Endothelial cell of umbilical vein (primary cell): ENCODE measurements at regions not wholly inside any gene's neighbourhood (a gene's known extent, or its start where the extent isn't known, plus 50 kb on each side); places are given as distances from the start of the nearest gene placed in this dataset.

Experiments used
- BruUV-seq: library from RNA; stranded (reverse); fragments of 400-500 nt; replicated peaks from 2 replicates; lab custom pipeline; 2021; lab: Mats Ljungman, UMichigan
- CTCF ChIA-PET: fragments of 300-600, 350-600 bp; sonication (Branson Sonifier 250); formaldehyde crosslinking; loops from one replicate; lab custom pipeline; 2021; ENCODE audit warnings: antibody characterized with exemption, inconsistent platforms; lab: Charles Lee
- POLR2A ChIA-PET: fragments of 300-600, 350-600 bp; sonication (Branson Sonifier 250); formaldehyde crosslinking; loops from one replicate; lab custom pipeline; 2021; ENCODE audit warnings: antibody characterized with exemption, inconsistent platforms; lab: Charles Lee
- DNase-seq: peaks from one replicate; pipeline ENCODE4 v3.0.0-alpha.2; 2011; ENCODE audit warnings: low read depth, low spot score
- FAIRE-seq: peaks from 2 replicates; lab custom pipeline; 2011; peaks lifted over from hg19 to GRCh38; lab: Jason Lieb, UNC
- H2AFZ ChIP-seq: 2 replicates; pipeline ENCODE4 v1.6.0; 2012; ENCODE audit warnings: low read depth, low read length, control low read depth, inconsistent platforms
- H3K27ac ChIP-seq: 2 replicates; pipeline ENCODE4 v1.5.1; 2011; ENCODE audit warnings: low read depth, mild to moderate bottlenecking, control low read depth, low read length, moderate library complexity; ENCODE audit not compliant: insufficient read depth
- H3K27me3 ChIP-seq, 2 experiments: 2 replicates each; pipeline versions ENCODE4 v1.6.0 to v1.6.1; 2011; ENCODE audit warnings: low read length in 2 of 2, mixed read lengths in 1 of 2; ENCODE audit not compliant: control insufficient read depth in 2 of 2, insufficient read depth in 2 of 2
- H3K36me3 ChIP-seq, 2 experiments: 2 replicates in 1 of 2; 3 replicates in 1 of 2; pipeline ENCODE4 v1.5.1; 2011; ENCODE audit warnings: low read length in 2 of 2, mild to moderate bottlenecking in 1 of 2, moderate library complexity in 1 of 2; ENCODE audit not compliant: control insufficient read depth in 2 of 2, insufficient read depth in 2 of 2; ENCODE audit errors: extremely low read depth in 1 of 2
- H3K4me1 ChIP-seq: 3 replicates; pipeline ENCODE4 v1.5.1; 2011; ENCODE audit warnings: mild to moderate bottlenecking, low read length; ENCODE audit not compliant: control insufficient read depth, insufficient read depth; ENCODE audit errors: extremely low read depth
- H3K4me2 ChIP-seq: 2 replicates; pipeline ENCODE4 v1.6.1; 2011; ENCODE audit warnings: low read length, control low read depth, mixed read lengths; ENCODE audit not compliant: insufficient read depth
- H3K4me3 ChIP-seq, 3 experiments: fragments of 200-600 bp in 1 of 3; sonication (generic), shearing (Covaris generic) in 1 of 3; replicated peaks in 1 of 3; 2 replicates each; pipeline ENCODE4 v1.5.1; 2011 to 2016; ENCODE audit warnings: control low read depth in 3 of 3, low read length in 3 of 3, mild to moderate bottlenecking in 2 of 3, inconsistent platforms in 1 of 3, low read depth in 1 of 3, moderate library complexity in 1 of 3; ENCODE audit not compliant: insufficient read depth in 1 of 3
- H3K79me2 ChIP-seq: 2 replicates; pipeline ENCODE4 v1.6.0; 2012; ENCODE audit warnings: low read length, inconsistent platforms; ENCODE audit not compliant: control insufficient read depth, insufficient read depth
- H3K9ac ChIP-seq: replicated peaks from 2 replicates; pipeline ENCODE3; 2011; ENCODE audit warnings: low read length, control low read depth; ENCODE audit not compliant: insufficient read depth; ENCODE audit errors: extremely low read depth
- H3K9me1 ChIP-seq: replicated peaks from 3 replicates; pipeline ENCODE4 v1.6.0; 2011; ENCODE audit warnings: mild to moderate bottlenecking, low read length; ENCODE audit not compliant: control insufficient read depth, insufficient read depth; ENCODE audit errors: extremely low read depth
- H3K9me3 ChIP-seq: replicated peaks from 2 replicates; pipeline ENCODE4 v1.5.1; 2012; ENCODE audit warnings: low read length, inconsistent platforms; ENCODE audit not compliant: control insufficient read depth, insufficient read depth
- H4K20me1 ChIP-seq: replicated peaks from 2 replicates; pipeline ENCODE3; 2011; ENCODE audit warnings: mild to moderate bottlenecking, low read length; ENCODE audit not compliant: control insufficient read depth, insufficient read depth; ENCODE audit errors: extremely low read depth
- CTCF ChIP-seq, 2 donors: IDR thresholded peaks; 1 replicate in 1 of 2; 2 replicates in 1 of 2; pipeline ENCODE4 v1.5.1; 2011; ENCODE audit warnings: low read length in 2 of 2, mild to moderate bottlenecking in 2 of 2, moderate library complexity in 2 of 2, control low read depth in 1 of 2, inconsistent platforms in 1 of 2, low read depth in 1 of 2; ENCODE audit not compliant: insufficient read depth in 1 of 2; ENCODE audit errors: extremely low read depth in 1 of 2
- EZH2 ChIP-seq: IDR thresholded peaks from 2 replicates; pipeline ENCODE4 v1.6.1; 2012; ENCODE audit warnings: borderline replicate concordance, low read depth, mild to moderate bottlenecking, moderate library complexity, low read length, inconsistent platforms; ENCODE audit not compliant: severe bottlenecking
- FOS ChIP-seq: IDR thresholded peaks from 2 replicates; pipeline ENCODE4 v1.6.1; 2011; ENCODE audit warnings: mild to moderate bottlenecking, low read length, moderate library complexity, borderline replicate concordance; ENCODE audit not compliant: insufficient read depth
- GATA2 ChIP-seq: IDR thresholded peaks from 2 replicates; pipeline ENCODE4 v1.7.0; 2011; ENCODE audit warnings: low read depth, mild to moderate bottlenecking, moderate library complexity, mixed read lengths, low read length; ENCODE audit not compliant: insufficient read length, insufficient read depth
- JUN ChIP-seq: IDR thresholded peaks from 2 replicates; pipeline ENCODE4 v1.6.1; 2011; ENCODE audit warnings: borderline replicate concordance, low read depth; ENCODE audit not compliant: insufficient read length, insufficient read depth
- MAX ChIP-seq: IDR thresholded peaks from 2 replicates; pipeline ENCODE4 v1.6.1; 2011; ENCODE audit not compliant: insufficient read depth, insufficient read length
- MYC ChIP-seq: IDR thresholded peaks from one replicate; pipeline ENCODE4 v1.6.1; 2011; ENCODE audit warnings: mild to moderate bottlenecking, low read depth, low read length
- POLR2A ChIP-seq: IDR thresholded peaks from 2 replicates; pipeline ENCODE4 v1.6.1; 2012; ENCODE audit warnings: low read depth, mild to moderate bottlenecking, control low read depth, low read length
- POLR2AphosphoS5 ChIP-seq: IDR thresholded peaks from 2 replicates; pipeline ENCODE4 v1.6.1; 2012; ENCODE audit warnings: low read depth, mild to moderate bottlenecking, control low read depth, low read length, moderate library complexity; ENCODE audit not compliant: insufficient read depth
- dilution Hi-C: fragments of 300-500 bp; cut with MboI; formaldehyde crosslinking; loops from one replicate; pipeline ENCODE4 v1.15.0; 2019; ENCODE audit warnings: low sequenced_read_pairs; ENCODE audit not compliant: extremely low pct_ligation_motif_present
- intact Hi-C: fragments of 100-400 bp; cut with micrococcal nuclease; formaldehyde crosslinking; loops from one replicate; pipeline ENCODE4 v1.10.0; 2022

GRCh38 chr5:56326116-56326515, 93.0 kb upstream of the ANKRD55 start:
- Histone ChIP-seq H3K9me3 (no peaks in the 10 kb centered on the region), H4K20me1 (no peaks in the 10 kb centered on the region), H3K9ac (no peak overlapping the region), H3K27me3 (no peaks in the 10 kb centered on the region), H3K4me1 (peaks cover 27% of the 10 kb centered on the region), H3K27ac (no peak overlapping the region), H3K9me1 (no peaks in the 10 kb centered on the region), H3K36me3 (no peaks in the 10 kb centered on the region), H3K79me2 (no peaks in the 10 kb centered on the region), H3K4me2 (no peak overlapping the region), H3K4me3 (no peak overlapping the region), H2AFZ (no peak overlapping the region)
- TF ChIP-seq JUN (no peak), MAX (no peak), POLR2AphosphoS5 (no peak), GATA2 (no peak), POLR2A (no peak), MYC (no peak), FOS (no peak), EZH2 (no peak), CTCF (IDR thresholded peaks at IDR 0.05; ENCODE audit: extremely low read depth in 1 of 2, insufficient read depth in 1 of 2, low read depth in 1 of 2, low read length in 2 of 2) (no peak)
- intact Hi-C loops, result no loop called here
- CTCF ChIA-PET, result interaction anchor here (1.4 kb wide), 1 partner anchor 8 kb away, joined by 4 read pairs; no protein-coding TSS in a partner anchor
- POLR2A ChIA-PET, result no interaction called here
- FAIRE-seq, result no peak
- dilution Hi-C loops, result no loop called here
- no TSS peak for BruUV-seq
- no peak for DNase-seq
